PC-9 (cell line): ENCODE measurements at regions not wholly inside any gene's neighbourhood (a gene's known extent, or its start where the extent isn't known, plus 50 kb on each side); places are given as distances from the start of the nearest gene placed in this dataset.

Experiments used
- EZH2 ChIP-seq: fragments of 200-600 bp; sonication (generic); IDR thresholded peaks from 2 replicates; pipeline ENCODE4 v1.8.0; 2017; ENCODE audit warnings: antibody characterized with exemption, low read depth
- TF ChIP-seq, protein P1 (sequence below): fragments of 200-600 bp; sonication (generic); conservative IDR thresholded peaks from 2 replicates; pipeline ENCODE4 v1.6.1; 2017; ENCODE audit warnings: mixed run types, antibody characterized with exemption, mild to moderate bottlenecking, moderate library complexity

DNA sequence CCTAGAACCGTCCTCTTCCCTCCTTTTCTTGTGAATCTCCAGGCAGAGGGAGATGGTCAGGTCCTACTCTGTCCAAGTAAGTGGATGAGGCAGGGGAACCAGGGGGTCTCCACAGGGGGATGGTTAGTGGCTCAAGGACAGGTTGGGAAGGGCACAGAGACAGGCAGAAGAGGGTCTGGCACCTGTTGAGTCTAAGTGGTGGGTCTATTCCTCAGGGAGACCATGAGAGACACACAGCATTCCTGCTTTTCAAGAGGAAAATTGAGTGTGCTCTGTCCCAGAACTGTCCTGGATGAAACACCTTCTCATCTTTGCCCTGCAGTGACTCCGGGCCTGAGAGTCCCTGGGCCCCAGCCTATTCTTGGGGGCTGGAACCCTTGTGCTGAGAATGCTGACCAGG, 184.8 kb upstream of the GALNT17 start:
- TF ChIP-seq, protein P1, sequence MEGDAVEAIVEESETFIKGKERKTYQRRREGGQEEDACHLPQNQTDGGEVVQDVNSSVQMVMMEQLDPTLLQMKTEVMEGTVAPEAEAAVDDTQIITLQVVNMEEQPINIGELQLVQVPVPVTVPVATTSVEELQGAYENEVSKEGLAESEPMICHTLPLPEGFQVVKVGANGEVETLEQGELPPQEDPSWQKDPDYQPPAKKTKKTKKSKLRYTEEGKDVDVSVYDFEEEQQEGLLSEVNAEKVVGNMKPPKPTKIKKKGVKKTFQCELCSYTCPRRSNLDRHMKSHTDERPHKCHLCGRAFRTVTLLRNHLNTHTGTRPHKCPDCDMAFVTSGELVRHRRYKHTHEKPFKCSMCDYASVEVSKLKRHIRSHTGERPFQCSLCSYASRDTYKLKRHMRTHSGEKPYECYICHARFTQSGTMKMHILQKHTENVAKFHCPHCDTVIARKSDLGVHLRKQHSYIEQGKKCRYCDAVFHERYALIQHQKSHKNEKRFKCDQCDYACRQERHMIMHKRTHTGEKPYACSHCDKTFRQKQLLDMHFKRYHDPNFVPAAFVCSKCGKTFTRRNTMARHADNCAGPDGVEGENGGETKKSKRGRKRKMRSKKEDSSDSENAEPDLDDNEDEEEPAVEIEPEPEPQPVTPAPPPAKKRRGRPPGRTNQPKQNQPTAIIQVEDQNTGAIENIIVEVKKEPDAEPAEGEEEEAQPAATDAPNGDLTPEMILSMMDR, result no peak
- TF ChIP-seq EZH2, result no peak
